ENCODE measurements at regions not wholly inside any gene's neighbourhood (a gene's known extent, or its start where the extent isn't known, plus 50 kb on each side); places are given as distances from the start of the nearest gene placed in this dataset.

DNA sequence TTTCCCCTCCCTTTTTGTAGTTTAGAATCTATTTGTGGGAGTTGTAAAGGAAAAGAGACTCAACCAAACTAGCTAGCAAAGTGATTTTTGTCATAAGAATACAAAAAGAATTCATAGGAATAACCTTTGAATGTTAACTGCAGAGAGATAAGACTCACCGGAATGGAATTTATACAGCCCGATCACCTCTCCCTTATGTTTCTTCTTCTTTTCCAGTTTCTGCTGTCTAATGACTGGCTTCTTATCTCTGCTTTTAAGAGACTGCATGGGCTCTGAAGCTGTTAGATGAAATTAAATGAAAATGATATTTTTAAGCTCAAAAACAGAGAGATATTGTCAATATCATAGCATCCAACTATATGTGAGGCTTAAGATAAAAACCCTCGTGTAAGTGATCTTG is 1095.9 kb downstream of the REEP3 start:
- Histone ChIP-seq H3K27ac (ENCODE audit: low read length) (no peak overlapping the region), H3K4me2 (ENCODE audit: low read length) (no peak overlapping the region), H4K20me1 (ENCODE audit: insufficient read depth, low read length) (no peaks in the 10 kb centered on the region), H3K4me3 (ENCODE audit: low read length) (no peak overlapping the region), H3K27me3 (ENCODE audit: low read depth, low read length) (no peaks in the 10 kb centered on the region), H3K4me1 (ENCODE audit: low read length) (no peaks in the 10 kb centered on the region), H3K79me2 (ENCODE audit: low read length) (no peaks in the 10 kb centered on the region), H2AFZ (ENCODE audit: low read depth, low read length) (no peak overlapping the region), H3K36me3 (replicated peaks; ENCODE audit: low read depth, low read length) (no peaks in the 10 kb centered on the region), H3K9me3 (ENCODE audit: insufficient read depth, low read length) (no peaks in the 10 kb centered on the region), H3K9ac (ENCODE audit: low read length) (no peak overlapping the region)
- TF ChIP-seq EZH2phosphoT487 (IDR thresholded peaks at IDR 0.05; ENCODE audit: low read depth) = no peak
- TF ChIP-seq, protein P1, sequence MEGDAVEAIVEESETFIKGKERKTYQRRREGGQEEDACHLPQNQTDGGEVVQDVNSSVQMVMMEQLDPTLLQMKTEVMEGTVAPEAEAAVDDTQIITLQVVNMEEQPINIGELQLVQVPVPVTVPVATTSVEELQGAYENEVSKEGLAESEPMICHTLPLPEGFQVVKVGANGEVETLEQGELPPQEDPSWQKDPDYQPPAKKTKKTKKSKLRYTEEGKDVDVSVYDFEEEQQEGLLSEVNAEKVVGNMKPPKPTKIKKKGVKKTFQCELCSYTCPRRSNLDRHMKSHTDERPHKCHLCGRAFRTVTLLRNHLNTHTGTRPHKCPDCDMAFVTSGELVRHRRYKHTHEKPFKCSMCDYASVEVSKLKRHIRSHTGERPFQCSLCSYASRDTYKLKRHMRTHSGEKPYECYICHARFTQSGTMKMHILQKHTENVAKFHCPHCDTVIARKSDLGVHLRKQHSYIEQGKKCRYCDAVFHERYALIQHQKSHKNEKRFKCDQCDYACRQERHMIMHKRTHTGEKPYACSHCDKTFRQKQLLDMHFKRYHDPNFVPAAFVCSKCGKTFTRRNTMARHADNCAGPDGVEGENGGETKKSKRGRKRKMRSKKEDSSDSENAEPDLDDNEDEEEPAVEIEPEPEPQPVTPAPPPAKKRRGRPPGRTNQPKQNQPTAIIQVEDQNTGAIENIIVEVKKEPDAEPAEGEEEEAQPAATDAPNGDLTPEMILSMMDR (IDR thresholded peaks at IDR 0.05; ENCODE audit: low read depth, low read length) = no peak

DNA sequence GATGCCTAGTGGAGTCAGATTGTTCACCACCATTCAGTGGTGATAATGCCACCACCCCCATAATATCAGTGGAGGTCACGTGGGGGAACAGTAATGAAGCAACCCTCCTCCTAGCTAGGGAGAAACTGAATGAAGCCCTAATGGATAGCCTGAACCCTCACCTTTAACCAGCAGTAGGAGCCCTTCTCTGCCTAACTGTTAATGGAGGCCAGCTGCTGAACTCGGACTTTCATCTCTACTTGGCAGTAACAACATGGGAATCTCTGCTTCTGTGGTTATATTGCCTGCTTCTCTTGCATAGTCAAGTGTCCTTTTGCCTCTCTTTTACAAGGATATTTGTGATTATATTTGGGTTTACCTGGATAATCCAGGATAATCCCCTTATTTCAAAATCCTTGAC is 1097.9 kb downstream of the REEP3 start:
- Histone ChIP-seq H3K9ac (ENCODE audit: low read length) (no peak overlapping the region), H3K27ac (ENCODE audit: low read length) (no peak overlapping the region), H2AFZ (ENCODE audit: low read depth, low read length) (no peak overlapping the region), H3K36me3 (replicated peaks; ENCODE audit: low read depth, low read length) (no peaks in the 10 kb centered on the region), H3K4me2 (ENCODE audit: low read length) (no peak overlapping the region), H3K4me1 (ENCODE audit: low read length) (no peaks in the 10 kb centered on the region), H3K79me2 (ENCODE audit: low read length) (no peaks in the 10 kb centered on the region), H3K27me3 (ENCODE audit: low read depth, low read length) (no peaks in the 10 kb centered on the region), H3K9me3 (ENCODE audit: insufficient read depth, low read length) (no peaks in the 10 kb centered on the region), H4K20me1 (ENCODE audit: insufficient read depth, low read length) (no peaks in the 10 kb centered on the region), H3K4me3 (ENCODE audit: low read length) (no peak overlapping the region)
- no peak for TF ChIP-seq EZH2phosphoT487 (IDR thresholded peaks at IDR 0.05; ENCODE audit: low read depth)
- TF ChIP-seq, protein P1 (IDR thresholded peaks at IDR 0.05; ENCODE audit: low read depth, low read length) = no peak

- H3K27me3 ChIP-seq (ENCODE audit: low read depth, low read length) = no peaks in the 10 kb centered on the region
- H3K9me3 ChIP-seq (ENCODE audit: insufficient read depth, low read length) = no peaks in the 10 kb centered on the region
- no peak overlapping the region for H2AFZ ChIP-seq (ENCODE audit: low read depth, low read length)
- H3K36me3 ChIP-seq (replicated peaks; ENCODE audit: low read depth, low read length) = no peaks in the 10 kb centered on the region
- no peaks in the 10 kb centered on the region for H4K20me1 ChIP-seq (ENCODE audit: insufficient read depth, low read length)
- no peaks in the 10 kb centered on the region for H3K79me2 ChIP-seq (ENCODE audit: low read length)
- H3K27ac ChIP-seq (ENCODE audit: low read length) = no peak overlapping the region
- no peak overlapping the region for H3K4me3 ChIP-seq (ENCODE audit: low read length)
- no peak overlapping the region for H3K4me2 ChIP-seq (ENCODE audit: low read length)
- TF ChIP-seq, protein P1 (IDR thresholded peaks at IDR 0.05; ENCODE audit: low read depth, low read length) = no peak
- TF ChIP-seq EZH2phosphoT487 (IDR thresholded peaks at IDR 0.05; ENCODE audit: low read depth) = no peak
- no peaks in the 10 kb centered on the region for H3K4me1 ChIP-seq (ENCODE audit: low read length)
- no peak overlapping the region for H3K9ac ChIP-seq (ENCODE audit: low read length)
Measured at GRCh38 chr10:64626924-64627323, 1105.7 kb downstream of the REEP3 start.

DNA sequence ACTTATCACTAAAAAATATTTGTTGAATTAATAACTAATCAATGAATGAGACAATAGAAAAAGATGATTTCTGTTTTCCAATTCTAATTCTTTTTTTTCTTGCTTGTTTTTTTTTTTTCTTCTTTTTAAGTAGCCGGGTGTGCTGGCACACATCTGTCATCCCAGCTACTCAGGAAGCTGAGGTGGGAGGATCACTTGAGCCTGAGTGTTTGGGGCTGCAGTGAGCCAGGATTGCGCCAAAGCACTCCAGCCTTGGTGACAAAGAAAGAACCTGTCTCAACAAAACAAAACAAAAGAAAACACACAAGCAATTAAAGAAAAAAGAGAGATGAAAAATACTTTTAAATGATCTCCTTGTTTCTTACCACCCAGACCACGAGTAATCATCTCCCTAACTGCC is 1109.3 kb downstream of the REEP3 start:
- no peak for TF ChIP-seq EZH2phosphoT487 (IDR thresholded peaks at IDR 0.05; ENCODE audit: low read depth)
- TF ChIP-seq, protein P1 (IDR thresholded peaks at IDR 0.05; ENCODE audit: low read depth, low read length) = no peak
- Histone ChIP-seq H3K4me3 (ENCODE audit: low read length) (no peak overlapping the region), H3K9ac (ENCODE audit: low read length) (no peak overlapping the region), H2AFZ (ENCODE audit: low read depth, low read length) (no peak overlapping the region), H3K4me2 (ENCODE audit: low read length) (no peak overlapping the region), H3K27me3 (ENCODE audit: low read depth, low read length) (no peaks in the 10 kb centered on the region), H4K20me1 (ENCODE audit: insufficient read depth, low read length) (no peaks in the 10 kb centered on the region), H3K27ac (ENCODE audit: low read length) (no peak overlapping the region), H3K36me3 (replicated peaks; ENCODE audit: low read depth, low read length) (no peaks in the 10 kb centered on the region), H3K4me1 (ENCODE audit: low read length) (no peaks in the 10 kb centered on the region), H3K9me3 (ENCODE audit: insufficient read depth, low read length) (no peaks in the 10 kb centered on the region), H3K79me2 (ENCODE audit: low read length) (no peaks in the 10 kb centered on the region)
